ENCODE measurements at regions not wholly inside any gene's neighbourhood (a gene's known extent, or its start where the extent isn't known, plus 50 kb on each side); places are given as distances from the start of the nearest gene placed in this dataset.

GRCh38 chr3:5800965-5801364 lies 613.5 kb downstream of the EDEM1 start:
- Mint-ChIP-seq H3K36me3 (ENCODE audit: low read depth) (no peaks in the 10 kb centered on the region), H3K9me3 (no peaks in the 10 kb centered on the region), H3K4me3 (no peak overlapping the region), H3K27ac (no peak overlapping the region), H3K27me3 (ENCODE audit: insufficient read depth) (no peaks in the 10 kb centered on the region), H3K4me1 (ENCODE audit: low read depth) (no peaks in the 10 kb centered on the region)
- no peak for DNase-seq (ENCODE audit: low spot score)
- intact Hi-C loops (cut with micrococcal nuclease) = no loop called here

- no peaks in the 10 kb centered on the region for H3K4me1 Mint-ChIP-seq (ENCODE audit: low read depth)
- no peaks in the 10 kb centered on the region for H3K36me3 Mint-ChIP-seq (ENCODE audit: low read depth)
- intact Hi-C loops (cut with micrococcal nuclease) = no loop called here
- DNase-seq (ENCODE audit: low spot score) = no peak
- no peaks in the 10 kb centered on the region for H3K27me3 Mint-ChIP-seq (ENCODE audit: insufficient read depth)
- H3K9me3 Mint-ChIP-seq = no peaks in the 10 kb centered on the region
- H3K27ac Mint-ChIP-seq = no peak overlapping the region
- H3K4me3 Mint-ChIP-seq = no peak overlapping the region
Observed at GRCh38 chr3:5806192-5806591, 618.7 kb downstream of the EDEM1 start.

GRCh38 chr3:5809586-5810246 lies 622.2 kb downstream of the EDEM1 start:
- Mint-ChIP-seq H3K36me3 (ENCODE audit: low read depth) (no peaks in the 10 kb centered on the region), H3K4me1 (ENCODE audit: low read depth) (no peaks in the 10 kb centered on the region), H3K27me3 (ENCODE audit: insufficient read depth) (no peaks in the 10 kb centered on the region), H3K4me3 (no peak overlapping the region), H3K9me3 (no peaks in the 10 kb centered on the region), H3K27ac (no peak overlapping the region)
- DNase-seq (ENCODE audit: low spot score) = no peak
- intact Hi-C loops (cut with micrococcal nuclease) = no loop called here

- Mint-ChIP-seq H3K27me3 (ENCODE audit: insufficient read depth) (no peaks in the 10 kb centered on the region), H3K4me1 (ENCODE audit: low read depth) (no peaks in the 10 kb centered on the region), H3K9me3 (no peaks in the 10 kb centered on the region), H3K27ac (no peak overlapping the region), H3K4me3 (no peak overlapping the region), H3K36me3 (ENCODE audit: low read depth) (no peaks in the 10 kb centered on the region)
- no peak for DNase-seq (ENCODE audit: low spot score)
- intact Hi-C loops (cut with micrococcal nuclease) = no loop called here
Observed at GRCh38 chr3:5811016-5811415, 623.5 kb downstream of the EDEM1 start.

- no peaks in the 10 kb centered on the region for H3K4me1 Mint-ChIP-seq (ENCODE audit: low read depth)
- no peaks in the 10 kb centered on the region for H3K27me3 Mint-ChIP-seq (ENCODE audit: insufficient read depth)
- no peak overlapping the region for H3K4me3 Mint-ChIP-seq
- DNase-seq (ENCODE audit: low spot score) = no peak
- no peaks in the 10 kb centered on the region for H3K36me3 Mint-ChIP-seq (ENCODE audit: low read depth)
- no peaks in the 10 kb centered on the region for H3K9me3 Mint-ChIP-seq
- H3K27ac Mint-ChIP-seq = no peak overlapping the region
- intact Hi-C loops (cut with micrococcal nuclease) = no loop called here
Observed at GRCh38 chr3:5813521-5813920, 626.0 kb downstream of the EDEM1 start.

- DNase-seq (ENCODE audit: low spot score) = no peak
- intact Hi-C loops (cut with micrococcal nuclease) = no loop called here
- peaks cover 6% of the 10 kb centered on the region for H3K9me3 Mint-ChIP-seq
- H3K27ac Mint-ChIP-seq = no peak overlapping the region
- H3K27me3 Mint-ChIP-seq (ENCODE audit: insufficient read depth) = no peaks in the 10 kb centered on the region
- H3K36me3 Mint-ChIP-seq (ENCODE audit: low read depth) = no peaks in the 10 kb centered on the region
- no peak overlapping the region for H3K4me3 Mint-ChIP-seq
- H3K4me1 Mint-ChIP-seq (ENCODE audit: low read depth) = no peaks in the 10 kb centered on the region
Observed at GRCh38 chr3:5822843-5823242, 635.3 kb downstream of the EDEM1 start.

GRCh38 chr3:5826467-5826866 lies 639.0 kb downstream of the EDEM1 start:
- Mint-ChIP-seq H3K9me3 (peaks cover 13% of the 10 kb centered on the region), H3K4me1 (ENCODE audit: low read depth) (no peaks in the 10 kb centered on the region), H3K4me3 (no peak overlapping the region), H3K27me3 (ENCODE audit: insufficient read depth) (no peaks in the 10 kb centered on the region), H3K27ac (no peak overlapping the region), H3K36me3 (ENCODE audit: low read depth) (no peaks in the 10 kb centered on the region)
- no peak for DNase-seq (ENCODE audit: low spot score)
- intact Hi-C loops (cut with micrococcal nuclease) = no loop called here

- Mint-ChIP-seq H3K27ac (no peak overlapping the region), H3K27me3 (ENCODE audit: insufficient read depth) (no peaks in the 10 kb centered on the region), H3K36me3 (ENCODE audit: low read depth) (no peaks in the 10 kb centered on the region), H3K4me1 (ENCODE audit: low read depth) (no peaks in the 10 kb centered on the region), H3K9me3 (peaks cover 13% of the 10 kb centered on the region), H3K4me3 (no peak overlapping the region)
- intact Hi-C loops (cut with micrococcal nuclease) = no loop called here
- DNase-seq (ENCODE audit: low spot score) = no peak
Observed at GRCh38 chr3:5828251-5828650, 640.7 kb downstream of the EDEM1 start.

- H3K9me3 Mint-ChIP-seq = no peaks in the 10 kb centered on the region
- intact Hi-C loops (cut with micrococcal nuclease) = no loop called here
- no peak overlapping the region for H3K27ac Mint-ChIP-seq
- H3K4me3 Mint-ChIP-seq = no peak overlapping the region
- no peaks in the 10 kb centered on the region for H3K4me1 Mint-ChIP-seq (ENCODE audit: low read depth)
- H3K27me3 Mint-ChIP-seq (ENCODE audit: insufficient read depth) = no peaks in the 10 kb centered on the region
- H3K36me3 Mint-ChIP-seq (ENCODE audit: low read depth) = no peaks in the 10 kb centered on the region
- no peak for DNase-seq (ENCODE audit: low spot score)
Observed at GRCh38 chr3:5840056-5840455, 652.5 kb downstream of the EDEM1 start.

- H3K36me3 Mint-ChIP-seq (ENCODE audit: low read depth) = no peaks in the 10 kb centered on the region
- H3K27ac Mint-ChIP-seq = no peak overlapping the region
- no peak for DNase-seq (ENCODE audit: low spot score)
- no peaks in the 10 kb centered on the region for H3K27me3 Mint-ChIP-seq (ENCODE audit: insufficient read depth)
- intact Hi-C loops (cut with micrococcal nuclease) = no loop called here
- H3K4me3 Mint-ChIP-seq = no peak overlapping the region
- H3K9me3 Mint-ChIP-seq = no peaks in the 10 kb centered on the region
- no peaks in the 10 kb centered on the region for H3K4me1 Mint-ChIP-seq (ENCODE audit: low read depth)
Observed at GRCh38 chr3:5841599-5841998, 654.1 kb downstream of the EDEM1 start.

GRCh38 chr3:5846261-5846660 lies 658.8 kb downstream of the EDEM1 start:
- Mint-ChIP-seq H3K9me3 (no peaks in the 10 kb centered on the region), H3K4me3 (no peak overlapping the region), H3K27me3 (ENCODE audit: insufficient read depth) (no peaks in the 10 kb centered on the region), H3K4me1 (ENCODE audit: low read depth) (no peaks in the 10 kb centered on the region), H3K27ac (no peak overlapping the region), H3K36me3 (ENCODE audit: low read depth) (no peaks in the 10 kb centered on the region)
- intact Hi-C loops (cut with micrococcal nuclease) = loop anchor here (5.0 kb wide), 1 partner anchor 311 kb away; no protein-coding TSS in a partner anchor
- no peak for DNase-seq (ENCODE audit: low spot score)

- intact Hi-C loops (cut with micrococcal nuclease) = no loop called here
- no peaks in the 10 kb centered on the region for H3K9me3 Mint-ChIP-seq
Observed at GRCh38 chr3:5861151-5861550, 673.6 kb downstream of the EDEM1 start.

GRCh38 chr3:5874931-5875341 lies 687.4 kb downstream of the EDEM1 start:
- intact Hi-C loops (cut with micrococcal nuclease) = no loop called here
- no peaks in the 10 kb centered on the region for H3K36me3 Mint-ChIP-seq (ENCODE audit: low read depth)
- no peaks in the 10 kb centered on the region for H3K27me3 Mint-ChIP-seq (ENCODE audit: insufficient read depth)
- no peak for DNase-seq (ENCODE audit: low spot score)
- no peak overlapping the region for H3K4me3 Mint-ChIP-seq
- H3K4me1 Mint-ChIP-seq (ENCODE audit: low read depth) = no peaks in the 10 kb centered on the region
- H3K27ac Mint-ChIP-seq = no peak overlapping the region
- H3K9me3 Mint-ChIP-seq = no peaks in the 10 kb centered on the region

More at GRCh38 chr3:5861151-5861550, 673.6 kb downstream of the EDEM1 start:
- DNase-seq (ENCODE audit: low spot score) = no peak
- no peak overlapping the region for H3K4me3 Mint-ChIP-seq
- H3K4me1 Mint-ChIP-seq (ENCODE audit: low read depth) = no peaks in the 10 kb centered on the region
- H3K27me3 Mint-ChIP-seq (ENCODE audit: insufficient read depth) = no peaks in the 10 kb centered on the region
- no peaks in the 10 kb centered on the region for H3K36me3 Mint-ChIP-seq (ENCODE audit: low read depth)
- no peak overlapping the region for H3K27ac Mint-ChIP-seq

GRCh38 chr3:5888851-5889250 lies 701.3 kb downstream of the EDEM1 start:
- no peaks in the 10 kb centered on the region for H3K27me3 Mint-ChIP-seq (ENCODE audit: insufficient read depth)
- no peaks in the 10 kb centered on the region for H3K9me3 Mint-ChIP-seq
- no peak overlapping the region for H3K4me3 Mint-ChIP-seq
- no peak overlapping the region for H3K27ac Mint-ChIP-seq
- intact Hi-C loops (cut with micrococcal nuclease) = no loop called here
- no peaks in the 10 kb centered on the region for H3K4me1 Mint-ChIP-seq (ENCODE audit: low read depth)
- no peaks in the 10 kb centered on the region for H3K36me3 Mint-ChIP-seq (ENCODE audit: low read depth)
- no peak for DNase-seq (ENCODE audit: low spot score)

All from activated T-helper 1 cell treated with anti-CD3 and anti-CD28 coated beads, Interleukin-12 subunit alpha, Interleukin-12 subunit beta, Interleukin-2, Interleukin-4 antibody, amounts not matched to agents 30 ng/mL and 10 ng/mL and 1 ng/mL, durations not matched to agents 14 hours and 24 hours and 36 hours (primary cell).